Vagina (tissue), 2 donors: ENCODE measurements at regions not wholly inside any gene's neighbourhood (a gene's known extent, or its start where the extent isn't known, plus 50 kb on each side); places are given as distances from the start of the nearest gene placed in this dataset.

Experiments used
- POLR2A ChIP-seq, 2 donors: fragments of 450-650 bp; IDR thresholded peaks; one replicate each; pipeline ENCODE4 v1.6.1; 2017; ENCODE audit warnings: antibody characterized with exemption in 2 of 2, mild to moderate bottlenecking in 2 of 2, moderate library complexity in 2 of 2
- POLR2AphosphoS5 ChIP-seq, 2 donors: sonication (generic); formaldehyde crosslinking; IDR thresholded peaks; one replicate each; pipeline ENCODE4 v1.9.0; 2017; ENCODE audit warnings: antibody characterized with exemption in 2 of 2, mild to moderate bottlenecking in 2 of 2, low read depth in 1 of 2; ENCODE audit not compliant: insufficient read depth in 1 of 2
- TF ChIP-seq, protein P1 (sequence below), 3 experiments: fragments of 450-650 bp in 2 of 3; fragments of 200-600 bp in 1 of 3; sonication (generic) in 1 of 3; IDR thresholded peaks; one replicate each; pipeline ENCODE4 v1.5.1; 2017 to 2019; ENCODE audit warnings: antibody characterized with exemption in 3 of 3, mild to moderate bottlenecking in 2 of 3, moderate library complexity in 2 of 3

DNA sequence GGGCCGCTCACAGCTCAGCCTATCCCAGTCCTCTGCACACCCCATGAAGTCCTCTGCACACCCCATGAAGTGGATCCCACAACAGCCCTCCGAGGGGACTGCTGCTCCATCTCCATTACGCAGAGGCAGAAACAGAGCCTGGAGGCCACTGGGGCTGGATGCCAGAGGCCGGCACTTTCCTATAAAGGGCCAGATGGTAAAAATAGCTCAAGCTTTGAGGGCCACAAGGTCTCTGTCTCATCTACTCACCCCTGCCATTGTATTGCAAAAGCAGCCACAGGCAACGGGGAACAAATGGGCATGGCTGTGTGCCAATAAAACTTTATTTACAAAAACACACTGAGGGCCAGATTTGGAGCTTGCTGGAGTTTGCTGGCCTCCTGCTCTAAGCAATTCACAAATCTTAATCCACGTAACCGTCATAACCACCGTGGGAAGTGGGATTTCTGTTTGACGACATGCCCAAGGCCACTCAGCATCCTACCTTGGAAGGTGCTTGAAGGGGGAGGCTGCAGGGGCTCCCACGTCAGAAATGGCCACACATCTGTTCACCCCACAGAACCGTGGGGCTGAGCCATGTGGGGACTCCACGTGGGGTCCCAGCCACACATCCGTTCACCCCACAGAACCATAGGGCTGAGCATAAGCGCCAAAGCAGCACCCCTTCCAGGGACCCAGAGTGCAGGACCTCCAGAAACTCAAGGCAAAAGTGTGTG is 92.0 kb downstream of the NCOR2 start:
- TF ChIP-seq, protein P1, sequence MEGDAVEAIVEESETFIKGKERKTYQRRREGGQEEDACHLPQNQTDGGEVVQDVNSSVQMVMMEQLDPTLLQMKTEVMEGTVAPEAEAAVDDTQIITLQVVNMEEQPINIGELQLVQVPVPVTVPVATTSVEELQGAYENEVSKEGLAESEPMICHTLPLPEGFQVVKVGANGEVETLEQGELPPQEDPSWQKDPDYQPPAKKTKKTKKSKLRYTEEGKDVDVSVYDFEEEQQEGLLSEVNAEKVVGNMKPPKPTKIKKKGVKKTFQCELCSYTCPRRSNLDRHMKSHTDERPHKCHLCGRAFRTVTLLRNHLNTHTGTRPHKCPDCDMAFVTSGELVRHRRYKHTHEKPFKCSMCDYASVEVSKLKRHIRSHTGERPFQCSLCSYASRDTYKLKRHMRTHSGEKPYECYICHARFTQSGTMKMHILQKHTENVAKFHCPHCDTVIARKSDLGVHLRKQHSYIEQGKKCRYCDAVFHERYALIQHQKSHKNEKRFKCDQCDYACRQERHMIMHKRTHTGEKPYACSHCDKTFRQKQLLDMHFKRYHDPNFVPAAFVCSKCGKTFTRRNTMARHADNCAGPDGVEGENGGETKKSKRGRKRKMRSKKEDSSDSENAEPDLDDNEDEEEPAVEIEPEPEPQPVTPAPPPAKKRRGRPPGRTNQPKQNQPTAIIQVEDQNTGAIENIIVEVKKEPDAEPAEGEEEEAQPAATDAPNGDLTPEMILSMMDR (IDR thresholded peaks at IDR 0.05), result no peak
- TF ChIP-seq POLR2A (IDR thresholded peaks at IDR 0.05), result no peak
- no peak for TF ChIP-seq POLR2AphosphoS5 (IDR thresholded peaks at IDR 0.05; ENCODE audit: insufficient read depth in 1 of 2, low read depth in 1 of 2)
